GM12872 (cell line): ENCODE measurements at regions not wholly inside any gene's neighbourhood (a gene's known extent, or its start where the extent isn't known, plus 50 kb on each side); places are given as distances from the start of the nearest gene placed in this dataset.

Experiments
- TF ChIP-seq, protein P1 (sequence below): IDR thresholded peaks from 3 replicates; pipeline ENCODE4 v1.5.1; 2011; ENCODE audit warnings: low read depth, mild to moderate bottlenecking, low read length, moderate library complexity; ENCODE audit not compliant: insufficient read depth

DNA sequence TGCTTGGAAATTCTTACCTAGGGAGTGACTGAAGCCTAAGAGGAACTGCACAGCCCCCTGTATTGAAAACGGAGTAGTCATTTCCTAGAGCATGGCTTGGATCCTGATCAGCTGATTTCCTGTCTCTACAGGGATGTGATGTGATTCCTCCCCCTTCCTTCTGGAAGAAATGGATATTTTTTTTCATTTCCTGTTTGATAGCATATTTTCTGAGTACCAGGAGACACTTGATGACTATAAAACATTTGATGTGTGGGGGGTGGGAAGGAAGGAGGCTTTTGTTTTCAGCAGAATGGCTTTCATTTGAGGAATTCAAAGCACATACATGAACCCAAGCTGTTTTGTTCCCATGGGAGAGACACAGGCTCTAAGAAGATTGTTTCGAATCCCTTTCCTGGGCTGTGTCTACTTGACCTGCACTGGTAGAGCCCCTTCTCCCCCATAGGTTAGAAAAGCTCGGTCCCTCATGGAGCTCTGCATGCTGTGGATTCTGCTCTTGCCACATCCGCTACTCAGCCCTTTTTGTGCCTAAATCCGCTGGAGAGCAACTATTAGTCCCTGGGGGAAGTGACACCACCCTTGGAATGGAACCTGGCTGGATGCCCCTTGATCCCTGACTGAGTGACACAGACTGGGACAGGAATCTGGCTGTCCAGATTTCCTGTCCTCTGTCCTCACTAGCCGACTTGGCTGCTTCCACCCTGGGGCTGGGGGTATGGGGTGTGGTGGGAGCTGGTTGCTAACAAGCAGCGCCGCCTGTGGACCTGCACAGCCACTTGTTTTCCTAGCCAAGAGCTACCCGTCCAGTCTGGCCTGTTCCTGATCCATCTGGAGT lies 71.8 kb upstream of the MACF1 start:
- TF ChIP-seq, protein P1, sequence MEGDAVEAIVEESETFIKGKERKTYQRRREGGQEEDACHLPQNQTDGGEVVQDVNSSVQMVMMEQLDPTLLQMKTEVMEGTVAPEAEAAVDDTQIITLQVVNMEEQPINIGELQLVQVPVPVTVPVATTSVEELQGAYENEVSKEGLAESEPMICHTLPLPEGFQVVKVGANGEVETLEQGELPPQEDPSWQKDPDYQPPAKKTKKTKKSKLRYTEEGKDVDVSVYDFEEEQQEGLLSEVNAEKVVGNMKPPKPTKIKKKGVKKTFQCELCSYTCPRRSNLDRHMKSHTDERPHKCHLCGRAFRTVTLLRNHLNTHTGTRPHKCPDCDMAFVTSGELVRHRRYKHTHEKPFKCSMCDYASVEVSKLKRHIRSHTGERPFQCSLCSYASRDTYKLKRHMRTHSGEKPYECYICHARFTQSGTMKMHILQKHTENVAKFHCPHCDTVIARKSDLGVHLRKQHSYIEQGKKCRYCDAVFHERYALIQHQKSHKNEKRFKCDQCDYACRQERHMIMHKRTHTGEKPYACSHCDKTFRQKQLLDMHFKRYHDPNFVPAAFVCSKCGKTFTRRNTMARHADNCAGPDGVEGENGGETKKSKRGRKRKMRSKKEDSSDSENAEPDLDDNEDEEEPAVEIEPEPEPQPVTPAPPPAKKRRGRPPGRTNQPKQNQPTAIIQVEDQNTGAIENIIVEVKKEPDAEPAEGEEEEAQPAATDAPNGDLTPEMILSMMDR: no peak

DNA sequence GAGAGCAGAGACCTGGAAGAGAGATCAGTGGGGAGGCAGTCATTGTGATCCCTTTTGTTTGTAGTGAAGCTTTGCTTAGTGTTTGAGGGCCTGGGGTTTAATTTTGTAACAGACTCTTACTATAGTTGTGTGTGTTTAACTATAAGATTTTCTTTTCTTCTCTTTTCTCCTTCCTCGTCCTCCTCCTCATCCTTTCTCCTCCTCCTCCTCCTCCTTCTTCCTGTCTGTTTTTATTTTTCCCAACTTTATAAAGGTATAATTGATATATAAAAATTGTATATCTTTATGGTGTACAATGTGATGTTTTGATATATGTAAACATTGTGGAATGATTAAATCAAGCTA lies 71.2 kb upstream of the MACF1 start:
- TF ChIP-seq, protein P1: no peak

DNA sequence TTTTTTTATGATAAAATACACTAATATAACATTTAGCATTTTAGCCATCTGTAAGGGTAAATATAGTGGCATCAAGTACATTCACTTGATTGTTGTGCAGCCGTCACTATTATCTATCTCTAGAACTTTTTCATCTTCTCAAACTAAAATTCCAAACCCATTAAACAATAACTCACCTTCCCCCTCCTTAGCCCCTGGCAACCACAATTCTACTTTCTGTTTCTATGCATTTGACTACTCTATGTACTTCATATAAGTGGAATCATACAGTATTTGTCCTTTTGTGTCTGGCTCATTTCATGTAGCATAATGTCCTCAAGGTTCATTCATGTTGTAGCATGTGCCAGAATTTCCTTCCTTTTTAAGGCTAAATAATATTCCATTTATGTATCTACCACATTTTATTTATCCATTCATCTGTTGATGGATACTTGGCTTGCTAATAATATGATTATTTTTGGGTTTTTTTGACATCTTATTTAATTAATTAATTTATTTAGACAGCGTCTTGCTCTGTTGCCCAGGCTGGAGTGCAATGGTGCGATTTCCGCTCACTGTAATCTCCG lies 69.6 kb upstream of the MACF1 start:
- TF ChIP-seq, protein P1: no peak

DNA sequence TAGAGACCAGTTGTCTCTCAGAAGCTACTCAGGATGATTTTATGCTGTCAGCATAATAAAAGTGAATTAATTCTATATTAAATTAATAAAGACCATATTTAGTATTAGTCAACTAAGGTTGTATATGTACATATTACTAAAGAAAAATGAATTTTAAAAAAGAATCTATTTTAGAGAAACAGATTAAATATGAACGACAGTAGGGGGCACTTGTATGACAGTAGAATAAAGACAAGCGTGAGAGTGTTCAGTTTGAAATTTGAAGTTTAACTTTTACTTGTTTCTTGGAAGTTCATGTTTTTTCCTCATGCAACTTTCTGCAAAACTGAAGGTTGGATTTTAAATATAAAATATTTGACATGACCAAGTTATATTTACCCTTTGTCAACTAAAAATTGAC lies 67.9 kb upstream of the MACF1 start:
- TF ChIP-seq, protein P1: no peak

DNA sequence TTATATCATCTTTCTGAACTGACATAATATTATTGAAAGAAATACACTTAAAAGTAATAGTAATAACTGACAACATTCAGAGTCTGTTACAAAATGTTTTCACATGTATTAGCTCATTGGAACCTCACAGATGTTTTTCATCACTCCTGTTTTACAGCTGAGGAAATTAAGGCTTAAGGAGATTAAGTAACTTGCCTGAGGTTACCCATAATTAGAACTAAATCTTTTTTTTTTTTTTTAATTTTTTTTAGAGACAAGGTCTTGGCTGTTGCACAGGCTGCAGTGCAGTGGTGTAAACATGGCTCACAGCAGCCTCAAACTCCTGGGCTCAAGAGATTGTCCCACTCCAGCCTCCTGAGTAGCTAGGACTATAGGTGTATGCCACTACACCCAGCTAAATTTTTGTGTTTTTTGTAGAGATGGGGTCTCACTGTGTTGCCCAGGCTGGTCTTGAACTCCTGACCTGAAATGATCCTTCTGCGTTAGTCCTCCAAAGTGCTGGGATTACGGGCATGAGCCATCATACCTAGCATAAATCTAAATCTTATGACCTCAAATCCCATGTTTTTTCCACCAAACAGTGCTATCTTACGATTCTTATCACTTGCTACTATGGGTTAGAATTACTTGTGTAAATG lies 64.7 kb upstream of the MACF1 start:
- TF ChIP-seq, protein P1: no peak

DNA sequence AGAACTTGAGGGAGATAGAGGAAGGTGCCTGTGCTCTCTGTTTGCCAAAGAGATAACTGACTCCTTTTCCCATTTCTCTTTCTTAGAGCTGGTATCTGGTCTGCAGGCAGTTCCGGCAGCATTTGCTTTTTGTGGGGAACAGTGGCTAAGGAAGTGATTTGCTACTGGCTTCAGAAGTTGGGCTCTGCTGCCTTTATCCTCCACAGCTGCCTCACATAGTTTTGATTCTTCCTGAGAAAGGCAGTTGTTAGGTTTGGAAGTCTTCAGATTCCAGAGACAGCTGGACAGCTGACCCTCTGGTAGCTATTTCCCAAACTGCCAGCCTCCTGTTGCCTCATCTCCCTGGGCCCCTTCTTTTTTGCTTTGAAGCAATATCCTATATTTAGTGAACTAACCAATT lies 62.6 kb upstream of the MACF1 start:
- TF ChIP-seq, protein P1: no peak

DNA sequence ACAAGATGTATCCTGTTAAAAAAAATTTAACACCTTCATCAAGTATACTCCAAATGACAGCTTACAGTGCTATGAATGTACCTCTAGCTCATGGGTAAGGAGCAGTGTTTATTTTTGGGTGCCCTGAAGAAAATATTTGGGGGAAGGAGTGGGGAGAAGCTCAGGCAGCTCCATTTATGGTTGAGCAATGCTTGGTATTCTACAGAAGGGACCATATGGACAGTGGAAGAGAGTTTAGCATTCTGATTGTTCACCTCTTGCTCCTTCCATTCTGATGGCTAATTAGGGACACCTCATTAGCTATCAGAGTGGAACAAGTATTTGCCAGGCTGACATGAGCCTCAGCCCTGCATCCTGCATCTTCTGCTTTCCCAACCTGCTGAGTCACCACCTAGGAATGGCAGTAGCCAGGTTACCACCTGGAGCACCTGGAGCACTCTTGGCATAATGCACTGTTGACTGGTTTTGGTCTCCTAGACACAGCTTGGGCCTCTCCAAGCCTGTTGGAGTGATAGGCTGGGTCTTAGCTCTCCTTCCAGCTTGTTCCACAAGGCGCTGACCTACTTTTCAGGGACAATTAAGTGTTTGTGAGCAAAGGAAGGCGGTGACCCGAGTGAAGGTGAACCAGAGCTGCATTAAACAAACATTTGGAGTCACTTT lies 62.0 kb upstream of the MACF1 start:
- TF ChIP-seq, protein P1: no peak
